NCI-H2107 (cell line): ENCODE measurements at regions not wholly inside any gene's neighbourhood (a gene's known extent, or its start where the extent isn't known, plus 50 kb on each side); places are given as distances from the start of the nearest gene placed in this dataset.
"Not testable (repeated sequence)": the region's sequence is repeated elsewhere in the genome, so short reads cannot be mapped to it uniquely, and the experiment has no call there.

Source experiments
- DNase-seq: peaks from one replicate; lab custom pipeline; 2025; lab: John Stamatoyannopoulos, UW

GRCh38 chr6:50961611-50962010, 142.9 kb downstream of the TFAP2B start:
- no peak for DNase-seq

GRCh38 chr6:50962213-50962759, 143.6 kb downstream of the TFAP2B start:
- no peak for DNase-seq

DNA sequence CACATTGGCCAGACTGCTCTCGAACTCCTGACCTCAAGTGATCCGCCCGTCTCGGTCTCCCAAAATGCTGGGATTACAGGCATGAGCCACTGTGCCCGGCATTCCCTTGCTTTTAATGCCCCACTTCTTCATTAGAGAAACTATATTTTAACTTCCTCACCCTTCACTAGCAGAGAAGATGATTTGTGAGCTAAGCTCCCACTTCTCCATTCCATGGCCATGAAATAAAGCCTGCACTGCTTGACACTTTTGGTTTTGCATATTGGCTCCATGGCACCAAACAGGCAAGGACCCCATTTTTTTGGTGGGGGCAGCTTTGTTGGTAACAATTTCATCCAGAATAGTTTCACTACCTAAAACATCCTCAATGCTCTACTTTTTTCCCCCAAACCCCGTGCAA, 145.3 kb downstream of the TFAP2B start:
- DNase-seq, result no peak

GRCh38 chr6:50965495-50965894, 146.8 kb downstream of the TFAP2B start:
- no peak for DNase-seq

DNA sequence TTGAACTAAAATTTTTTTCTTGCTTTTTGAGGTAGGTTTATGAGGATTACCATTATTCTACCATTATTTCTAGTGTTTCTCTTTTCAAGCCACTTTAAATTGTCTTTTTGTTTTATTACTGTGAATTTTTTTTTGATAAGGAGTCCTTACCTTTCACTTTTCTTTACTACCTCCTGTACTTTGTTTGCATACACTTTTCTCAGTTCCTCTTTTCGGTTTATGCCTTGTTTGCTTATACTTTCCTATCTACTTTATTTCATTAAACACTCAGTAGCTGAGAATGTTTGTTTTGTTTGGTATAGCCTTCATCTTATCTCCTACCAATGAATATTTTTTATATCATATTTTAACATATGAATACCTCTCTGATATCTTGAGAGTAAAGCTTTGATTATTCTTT, 147.9 kb downstream of the TFAP2B start:
- DNase-seq, result no peak

DNA sequence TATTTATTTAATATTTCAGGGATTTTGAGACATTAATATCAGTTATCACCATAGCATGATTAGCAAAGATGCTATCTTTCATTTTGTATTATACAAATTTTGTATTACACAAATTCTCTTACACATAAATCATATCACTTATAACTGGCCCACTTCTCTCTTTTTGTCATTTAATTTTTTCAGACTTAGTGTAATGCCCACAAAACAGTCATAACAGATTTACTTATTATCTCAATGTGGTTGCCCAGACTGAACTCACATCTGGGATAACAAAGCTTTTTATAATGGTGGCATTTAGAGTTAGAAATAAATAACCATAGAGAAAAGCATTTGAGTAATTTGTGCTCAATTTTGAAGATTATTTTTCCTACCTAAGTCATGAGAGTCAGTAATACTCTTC, 148.3 kb downstream of the TFAP2B start:
- DNase-seq, result no peak

DNA sequence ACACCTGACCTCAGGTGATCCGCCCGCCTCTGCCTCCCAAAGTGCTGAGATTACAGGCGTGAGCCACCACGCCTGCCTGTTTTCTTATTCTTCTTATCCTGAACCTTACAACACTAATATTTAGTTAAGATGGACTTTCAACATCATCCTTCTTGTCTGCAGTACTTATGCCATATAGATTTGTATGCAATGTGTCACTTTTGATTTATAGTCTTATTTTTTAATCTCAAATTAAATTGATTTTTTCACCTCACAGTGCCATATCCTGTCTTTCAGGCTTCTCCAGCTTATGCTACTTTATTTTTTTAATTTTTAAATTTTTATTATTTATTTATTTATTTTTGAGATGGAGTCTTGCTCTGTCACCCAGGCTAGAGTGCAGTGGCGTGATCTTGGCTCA, 149.6 kb downstream of the TFAP2B start:
- not testable (repeated sequence) for DNase-seq

- no peak for DNase-seq
Observed at GRCh38 chr6:50970908-50971307, 152.2 kb downstream of the TFAP2B start.

DNA sequence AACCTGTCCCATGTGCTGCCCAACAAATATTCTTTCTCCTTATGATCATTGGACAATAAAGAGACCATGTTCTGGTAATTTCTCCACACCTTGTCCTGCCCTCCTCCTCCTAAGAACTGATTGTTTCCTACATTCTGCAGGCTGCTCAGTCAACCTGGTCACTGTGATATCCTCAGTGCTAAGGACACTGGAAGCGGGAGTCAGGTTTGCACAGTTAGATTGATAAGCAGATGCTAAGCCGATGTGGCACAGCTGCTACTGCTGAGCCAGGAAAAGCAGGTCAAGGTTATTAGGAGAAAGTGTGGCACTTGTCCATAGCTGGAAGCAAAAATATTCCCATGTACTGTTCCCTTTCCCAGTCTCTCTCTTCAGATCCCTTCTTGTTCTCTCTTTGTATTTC, 154.8 kb downstream of the TFAP2B start:
- DNase-seq, result no peak

GRCh38 chr6:50974319-50974718, 155.6 kb downstream of the TFAP2B start:
- no peak for DNase-seq

GRCh38 chr6:50975216-50975615, 156.5 kb downstream of the TFAP2B start:
- no peak for DNase-seq

DNA sequence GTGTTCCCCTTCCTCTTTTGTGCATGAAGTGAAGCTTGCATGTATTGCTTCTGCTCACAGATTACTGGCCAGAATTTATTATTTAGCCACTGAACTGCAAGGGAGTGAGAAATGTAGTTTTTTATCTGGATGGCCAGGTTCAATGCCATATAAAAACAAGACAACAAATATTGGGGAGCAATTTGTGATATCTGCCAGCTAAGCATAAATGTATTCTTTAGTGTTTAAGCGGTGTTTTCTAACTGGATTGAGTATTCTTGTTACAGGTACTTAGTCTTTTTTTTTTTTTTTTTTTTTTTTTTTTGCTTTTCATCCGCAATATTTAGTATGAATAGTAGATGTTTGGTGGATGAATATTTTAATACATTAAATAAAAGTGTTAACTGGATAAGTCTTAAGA, 158.2 kb downstream of the TFAP2B start:
- DNase-seq, result no peak

GRCh38 chr6:50977796-50978195, 159.1 kb downstream of the TFAP2B start:
- DNase-seq, result no peak

GRCh38 chr6:50978380-50979170, 159.9 kb downstream of the TFAP2B start:
- DNase-seq, result no peak

GRCh38 chr6:50979171-50979525, 160.5 kb downstream of the TFAP2B start:
- DNase-seq, result no peak

DNA sequence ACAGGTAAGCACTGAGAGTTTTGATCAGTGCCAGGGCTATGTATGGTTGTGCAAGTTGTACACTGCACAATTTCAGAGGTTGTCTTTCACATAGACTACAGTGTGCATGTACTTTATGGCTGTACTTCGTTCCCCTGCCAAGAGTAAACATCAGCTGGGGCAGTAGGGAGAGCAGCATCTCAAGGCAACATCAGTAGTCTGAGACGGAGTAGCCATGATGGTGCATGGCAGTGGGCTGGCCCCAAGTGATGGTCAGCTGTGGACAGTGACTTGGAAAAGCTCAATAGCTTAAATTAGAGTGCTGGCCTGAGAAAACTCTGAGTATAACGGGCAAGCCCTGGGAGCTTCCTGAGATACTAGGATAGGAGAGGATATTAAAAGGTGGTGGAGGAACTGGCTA, 165.5 kb downstream of the TFAP2B start:
- DNase-seq, result no peak

DNA sequence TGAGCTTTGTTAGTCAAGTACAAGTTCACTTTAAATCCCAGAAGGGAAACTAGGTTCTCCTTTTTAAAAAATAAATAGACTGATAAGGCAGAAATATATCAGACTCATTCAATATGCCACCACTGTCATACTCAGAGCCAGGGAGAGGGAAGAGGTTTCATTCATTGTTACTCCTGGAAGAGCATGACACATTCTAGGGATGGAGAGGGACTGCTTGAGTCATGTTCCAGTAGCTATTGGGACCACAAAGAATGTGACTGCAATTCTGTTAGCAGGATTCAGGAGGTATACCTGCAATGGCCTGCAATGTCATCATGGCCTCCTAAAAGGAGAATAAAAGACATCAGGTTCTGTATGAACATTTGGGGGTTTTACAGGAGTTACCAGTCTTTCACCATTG, 167.6 kb downstream of the TFAP2B start:
- no peak for DNase-seq

- no peak for DNase-seq
Observed at GRCh38 chr6:50989123-50989522, 170.5 kb downstream of the TFAP2B start.

DNA sequence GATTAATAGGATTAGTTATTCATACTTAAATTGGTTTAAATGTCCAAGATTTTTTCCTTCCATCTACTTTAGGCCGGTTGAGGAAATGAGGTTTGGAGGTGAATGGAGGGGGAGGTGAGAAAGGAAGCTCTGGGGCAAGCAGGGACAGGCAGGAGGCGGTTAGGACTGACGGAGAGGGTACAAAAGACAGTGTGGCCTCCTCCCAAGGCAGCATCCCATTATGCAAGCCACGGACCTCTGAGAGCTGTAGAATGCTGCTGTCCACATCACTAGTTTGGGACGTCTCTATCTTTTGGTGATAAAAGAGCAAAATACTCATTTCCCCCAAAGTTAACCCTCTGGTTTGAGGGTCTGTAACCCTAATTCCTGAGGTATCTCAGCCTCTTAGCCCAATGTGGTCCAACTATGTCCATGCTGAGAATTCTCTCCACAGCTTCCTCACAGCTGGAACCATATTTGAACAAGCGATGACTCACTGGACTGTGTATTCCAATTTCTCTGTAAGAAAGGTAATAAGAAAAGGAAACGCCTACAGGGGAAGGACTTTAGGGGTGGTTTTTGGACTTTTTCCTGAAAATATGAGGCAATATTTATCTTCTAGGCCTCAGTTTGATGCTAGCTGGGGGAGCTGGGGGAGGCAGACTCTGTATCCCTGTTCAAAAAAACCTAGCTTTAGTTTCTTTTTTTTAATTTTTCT, 172.2 kb downstream of the TFAP2B start:
- no peak for DNase-seq

DNA sequence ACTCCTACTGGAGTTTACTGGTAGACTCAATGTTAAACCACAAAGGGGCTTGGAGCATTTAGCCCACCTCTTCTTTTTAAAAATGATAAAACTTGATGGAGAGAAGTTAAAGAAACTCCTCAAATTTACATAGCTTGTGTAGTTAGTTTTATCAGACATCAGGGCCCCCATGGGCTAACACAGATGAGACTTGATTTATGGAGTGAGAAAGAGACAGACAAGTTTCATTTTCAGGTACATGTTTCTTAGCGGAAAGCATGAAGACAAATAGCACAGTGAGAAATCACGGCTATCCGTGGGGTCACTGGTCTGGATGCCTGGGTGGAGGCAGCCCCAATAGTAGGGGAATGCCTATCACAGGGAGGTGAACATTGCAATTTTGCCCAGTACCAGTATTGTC, 173.6 kb downstream of the TFAP2B start:
- no peak for DNase-seq

DNA sequence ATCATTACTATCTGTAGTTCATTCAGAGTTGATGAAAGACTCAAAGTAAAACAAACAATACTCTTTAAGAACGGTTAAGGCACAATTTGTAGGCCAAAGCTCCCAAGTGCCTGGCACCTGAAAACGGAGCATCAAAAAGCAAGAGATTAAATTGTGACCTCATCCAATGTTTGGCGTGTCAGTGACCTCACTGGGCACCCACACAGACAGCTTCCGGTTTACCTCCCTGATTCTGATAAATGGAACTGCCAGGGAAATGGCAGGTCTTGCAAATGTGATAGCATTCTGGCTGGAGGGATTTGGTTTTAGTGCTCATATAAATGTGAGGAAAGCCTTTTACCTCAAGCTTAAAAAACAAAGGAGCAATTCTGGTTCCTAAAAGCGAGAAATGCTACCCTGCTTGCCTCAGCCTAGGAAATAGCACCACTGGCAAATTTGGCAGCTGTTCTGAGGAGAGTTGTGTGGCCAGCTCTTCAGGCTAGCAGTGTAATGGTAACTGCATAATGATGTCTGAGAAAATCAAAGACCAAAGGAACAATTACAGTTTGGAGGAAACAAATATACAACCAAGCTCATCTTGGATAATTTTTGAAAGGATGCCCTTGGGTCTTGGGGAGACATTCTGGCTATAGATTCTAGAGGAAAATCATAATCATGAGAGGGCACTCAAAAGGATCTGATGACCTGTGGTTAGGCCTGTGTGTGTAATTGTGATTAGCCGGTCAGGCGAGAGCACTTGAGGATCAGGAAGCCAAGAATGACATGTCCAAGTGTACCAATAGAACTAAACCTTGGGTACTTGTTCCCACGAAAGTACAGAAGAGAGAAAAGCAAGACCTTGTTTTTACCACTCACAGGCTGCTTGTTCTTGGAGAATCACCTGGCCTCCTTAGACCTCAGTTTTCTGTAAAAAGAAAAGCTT, 174.3 kb downstream of the TFAP2B start:
- no peak for DNase-seq

DNA sequence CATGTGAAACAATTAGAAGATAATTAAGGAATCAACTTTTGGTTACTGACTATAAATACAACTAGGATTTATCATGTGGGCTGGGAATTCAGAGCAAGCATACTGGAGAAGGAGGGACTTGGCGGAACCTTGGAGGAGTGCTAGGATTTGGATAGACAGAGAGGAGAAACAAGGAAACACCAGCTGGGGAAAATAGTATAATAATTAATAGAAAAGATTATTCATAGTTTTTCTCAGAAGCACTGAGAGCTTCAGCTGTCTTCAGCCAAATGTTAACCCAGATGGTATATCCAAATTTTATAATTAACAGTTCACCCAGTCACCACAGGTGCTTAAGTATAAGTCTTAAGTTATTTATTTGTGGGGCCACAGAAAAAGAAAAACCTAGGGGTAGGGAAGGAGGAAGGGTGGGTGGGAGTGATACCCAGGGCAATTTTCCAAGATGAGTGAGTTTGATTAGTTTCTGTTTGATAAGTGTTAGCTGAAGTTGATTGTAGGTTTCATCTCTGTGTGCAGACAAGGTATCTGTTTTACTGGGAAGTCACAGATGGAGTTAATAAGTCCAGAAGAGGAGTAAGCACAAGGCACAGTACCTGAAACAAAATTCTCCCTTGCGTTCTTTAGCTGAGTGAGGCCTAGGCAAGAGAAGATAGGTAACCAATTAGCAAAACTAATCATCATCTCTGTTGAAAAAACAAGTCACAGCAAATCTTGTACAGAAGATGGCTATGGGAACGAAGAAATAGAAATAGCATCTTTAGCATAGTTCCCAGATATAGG, 175.5 kb downstream of the TFAP2B start:
- DNase-seq, result no peak
